ENCODE measurements at regions not wholly inside any gene's neighbourhood (a gene's known extent, or its start where the extent isn't known, plus 50 kb on each side); places are given as distances from the start of the nearest gene placed in this dataset.
A peak's percentile ranks its signal among the peaks of the same experiment; 100 is the strongest.

- Mint-ChIP-seq H3K27ac (no peak overlapping the region), H3K36me3 (no peaks in the 10 kb centered on the region), H3K9me3 (peaks cover 4% of the 10 kb centered on the region), H3K4me3 (no peak overlapping the region), H3K4me1 (no peaks in the 10 kb centered on the region), H3K27me3 (ENCODE audit: insufficient read depth, low read depth) (peaks cover 6% of the 10 kb centered on the region)
- Histone ChIP-seq H3K36me3 (no peaks in the 10 kb centered on the region), H3K27ac (no peak overlapping the region), H3K9ac (no peak overlapping the region), H3K9me3 (ENCODE audit: low read depth) (peaks cover under 1% of the 10 kb centered on the region), H3K4me3 (no peak overlapping the region), H3K4me2 (no peak overlapping the region), H3K27me3 (no peaks in the 10 kb centered on the region), H3F3A (ENCODE audit: low read depth) (no peaks in the 10 kb centered on the region), H3K79me2 (ENCODE audit: low read depth) (no peaks in the 10 kb centered on the region), H3K4me1 (no peaks in the 10 kb centered on the region), H2AFZ (replicated peaks) (no peak overlapping the region), H4K20me1 (ENCODE audit: low read depth) (no peaks in the 10 kb centered on the region)
- DNase-seq (ENCODE audit: low spot score) = no peak
- TF ChIP-seq EZH2 (IDR thresholded peaks at IDR 0.05) (no peak), EZH2phosphoT487 (IDR thresholded peaks at IDR 0.05) (no peak), CTCF (IDR thresholded peaks at IDR 0.05) (no peak)
These were observed 152.6 kb downstream of the BARX2 start for GRCh38 chr11:129528296-129528695.

GRCh38 chr11:129530154-129530895 lies 154.7 kb downstream of the BARX2 start:
- Mint-ChIP-seq H3K9me3 (peaks cover 4% of the 10 kb centered on the region), H3K27me3 (ENCODE audit: insufficient read depth, low read depth) (peaks cover 4% of the 10 kb centered on the region)
- DNase-seq (ENCODE audit: low spot score) = peak; percentile 4

GRCh38 chr11:129533395-129533794 lies 157.7 kb downstream of the BARX2 start:
- no peak for DNase-seq (ENCODE audit: low spot score)
- Mint-ChIP-seq H3K4me1 (no peaks in the 10 kb centered on the region), H3K9me3 (peaks cover 11% of the 10 kb centered on the region), H3K4me3 (no peak overlapping the region), H3K27ac (no peak overlapping the region), H3K27me3 (ENCODE audit: insufficient read depth, low read depth) (peaks cover 4% of the 10 kb centered on the region), H3K36me3 (no peaks in the 10 kb centered on the region)
- no peaks in the 10 kb centered on the region for H3K4me1 ChIP-seq
- H3K79me2 ChIP-seq (ENCODE audit: low read depth) = no peaks in the 10 kb centered on the region
- H3K9ac ChIP-seq = no peak overlapping the region
- H3K4me2 ChIP-seq = no peak overlapping the region
- H3K9me3 ChIP-seq (ENCODE audit: low read depth) = no peaks in the 10 kb centered on the region
- no peak overlapping the region for H3K27ac ChIP-seq
- TF ChIP-seq CTCF (IDR thresholded peaks at IDR 0.05) (no peak), EZH2 (IDR thresholded peaks at IDR 0.05) (no peak), EZH2phosphoT487 (IDR thresholded peaks at IDR 0.05) (no peak)
- no peaks in the 10 kb centered on the region for H4K20me1 ChIP-seq (ENCODE audit: low read depth)
- no peaks in the 10 kb centered on the region for H3K27me3 ChIP-seq
- no peaks in the 10 kb centered on the region for H3K36me3 ChIP-seq
- no peak overlapping the region for H3K4me3 ChIP-seq
- no peak overlapping the region for H2AFZ ChIP-seq (replicated peaks)
- no peaks in the 10 kb centered on the region for H3F3A ChIP-seq (ENCODE audit: low read depth)

More at GRCh38 chr11:129530154-129530895, 154.7 kb downstream of the BARX2 start:
- Histone ChIP-seq H3K9ac (no peak overlapping the region), H3K9me3 (ENCODE audit: low read depth) (no peaks in the 10 kb centered on the region), H2AFZ (replicated peaks) (no peak overlapping the region), H3K27ac (no peak overlapping the region), H4K20me1 (ENCODE audit: low read depth) (no peaks in the 10 kb centered on the region), H3F3A (ENCODE audit: low read depth) (no peaks in the 10 kb centered on the region), H3K36me3 (no peaks in the 10 kb centered on the region), H3K4me2 (no peak overlapping the region), H3K79me2 (ENCODE audit: low read depth) (no peaks in the 10 kb centered on the region), H3K4me3 (no peak overlapping the region), H3K27me3 (no peaks in the 10 kb centered on the region), H3K4me1 (no peaks in the 10 kb centered on the region)
- TF ChIP-seq EZH2 (IDR thresholded peaks at IDR 0.05) = no peak
- TF ChIP-seq CTCF (IDR thresholded peaks at IDR 0.05) = no peak
- TF ChIP-seq EZH2phosphoT487 (IDR thresholded peaks at IDR 0.05) = no peak
- no peaks in the 10 kb centered on the region for H3K4me1 Mint-ChIP-seq
- H3K27ac Mint-ChIP-seq = no peak overlapping the region
- H3K36me3 Mint-ChIP-seq = no peaks in the 10 kb centered on the region
- H3K4me3 Mint-ChIP-seq = peak overlapping the region; percentile 39

All from neural progenitor cell (in vitro differentiated cells).